Mesodermal cell (in vitro differentiated cells): ENCODE measurements at regions not wholly inside any gene's neighbourhood (a gene's known extent, or its start where the extent isn't known, plus 50 kb on each side); places are given as distances from the start of the nearest gene placed in this dataset.
A peak's percentile ranks its signal among the peaks of the same experiment; 100 is the strongest.

Source experiments
- H3K27ac ChIP-seq: 2 replicates; pipeline ENCODE4 v1.7.0; 2013; ENCODE audit warnings: mild to moderate bottlenecking, low read depth, low read length, moderate library complexity; ENCODE audit not compliant: severe bottlenecking
- H3K36me3 ChIP-seq: 2 replicates; pipeline ENCODE4 v1.7.1; 2013; ENCODE audit warnings: mild to moderate bottlenecking, low read length, moderate library complexity; ENCODE audit not compliant: control insufficient read depth, insufficient read depth
- H3K4me1 ChIP-seq: one replicate; pipeline ENCODE4 v1.7.1; 2013; ENCODE audit warnings: mild to moderate bottlenecking, low read length; ENCODE audit not compliant: insufficient read depth, control insufficient read depth, poor library complexity, severe bottlenecking
- H3K4me3 ChIP-seq: 2 replicates; pipeline ENCODE4 v1.7.0; 2013; ENCODE audit warnings: low read length, control low read depth, mild to moderate bottlenecking; ENCODE audit not compliant: insufficient read depth, poor library complexity, severe bottlenecking; ENCODE audit errors: extremely low read depth
- H3K9me3 ChIP-seq: 2 replicates; pipeline ENCODE4 v1.7.1; 2013; ENCODE audit warnings: mild to moderate bottlenecking, low read length, moderate library complexity; ENCODE audit not compliant: control insufficient read depth
- WGBS, 2 experiments: methylation state at CpG; one replicate each; pipeline ENCODE4 v1.1.5; 2013; ENCODE audit warnings: missing lambda C conversion rate in 2 of 2; ENCODE audit not compliant: insufficient coverage in 2 of 2; 5-methylcytosine and 5-hydroxymethylcytosine counted together

DNA sequence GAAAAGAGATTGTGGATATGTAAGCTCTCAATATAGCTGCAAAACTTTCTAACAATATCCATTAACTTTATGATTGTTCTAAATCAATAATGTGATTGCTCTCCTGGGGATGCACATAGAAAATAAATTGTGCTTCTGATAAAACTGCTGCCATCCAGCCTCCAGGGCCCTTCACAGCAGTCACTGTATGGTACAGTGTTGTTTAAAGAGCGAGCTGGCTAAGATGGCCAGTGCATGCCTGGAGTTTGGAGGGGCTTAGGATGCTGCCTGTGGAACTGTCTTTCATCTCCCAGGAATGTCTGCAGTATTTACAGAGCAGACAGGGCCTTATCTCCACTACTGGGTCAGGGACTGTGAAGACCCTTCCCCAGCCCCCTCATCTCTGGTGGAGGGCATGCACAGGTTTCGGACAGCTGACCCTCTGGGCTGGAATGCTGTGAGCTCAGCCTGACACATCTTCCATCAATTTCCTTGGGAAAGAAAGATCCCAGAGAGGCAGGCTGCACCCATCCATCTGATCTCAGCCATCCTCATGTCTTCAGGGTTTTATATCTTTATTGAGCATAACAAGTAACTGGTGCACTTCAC, 137.0 kb downstream of the PLPP3 start:
- 50 to 64% methylated on average over 1 of the region's 2 CpGs for WGBS, 2 experiments
- peak overlapping the region; percentile 2 for H3K27ac ChIP-seq

DNA sequence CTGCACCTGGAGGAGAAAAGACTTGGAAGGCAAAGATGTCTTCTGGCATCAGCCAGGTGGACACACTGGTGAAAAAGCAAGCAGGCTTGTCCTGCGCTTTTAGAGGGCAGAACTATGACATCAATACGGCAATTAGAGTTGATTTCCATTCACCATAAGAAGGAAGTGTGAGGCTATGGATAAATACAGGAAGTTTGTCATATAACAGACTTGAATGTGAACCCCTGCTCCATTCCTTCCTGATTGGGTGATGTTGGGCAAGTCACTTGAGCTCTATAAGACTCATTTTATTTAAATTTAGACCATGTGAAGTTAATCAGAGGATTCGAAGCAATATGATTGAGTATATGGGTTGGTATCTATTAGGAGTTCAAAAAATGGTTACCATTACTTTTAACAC, 137.8 kb downstream of the PLPP3 start:
- WGBS, 2 experiments = 100% methylated on average over 1 of the region's 3 CpGs; no CpG with 5 or more reads in 1 of the 2 experiments
- Histone ChIP-seq H3K4me1 (peaks cover 51% of the 10 kb centered on the region), H3K27ac (no peak overlapping the region), H3K4me3 (no peak overlapping the region), H3K9me3 (no peaks in the 10 kb centered on the region), H3K36me3 (no peaks in the 10 kb centered on the region)

More for the DNA sequence above, 137.0 kb downstream of the PLPP3 start:
- Histone ChIP-seq H3K9me3 (no peaks in the 10 kb centered on the region), H3K4me1 (peaks cover 43% of the 10 kb centered on the region), H3K36me3 (no peaks in the 10 kb centered on the region), H3K4me3 (no peak overlapping the region)

DNA sequence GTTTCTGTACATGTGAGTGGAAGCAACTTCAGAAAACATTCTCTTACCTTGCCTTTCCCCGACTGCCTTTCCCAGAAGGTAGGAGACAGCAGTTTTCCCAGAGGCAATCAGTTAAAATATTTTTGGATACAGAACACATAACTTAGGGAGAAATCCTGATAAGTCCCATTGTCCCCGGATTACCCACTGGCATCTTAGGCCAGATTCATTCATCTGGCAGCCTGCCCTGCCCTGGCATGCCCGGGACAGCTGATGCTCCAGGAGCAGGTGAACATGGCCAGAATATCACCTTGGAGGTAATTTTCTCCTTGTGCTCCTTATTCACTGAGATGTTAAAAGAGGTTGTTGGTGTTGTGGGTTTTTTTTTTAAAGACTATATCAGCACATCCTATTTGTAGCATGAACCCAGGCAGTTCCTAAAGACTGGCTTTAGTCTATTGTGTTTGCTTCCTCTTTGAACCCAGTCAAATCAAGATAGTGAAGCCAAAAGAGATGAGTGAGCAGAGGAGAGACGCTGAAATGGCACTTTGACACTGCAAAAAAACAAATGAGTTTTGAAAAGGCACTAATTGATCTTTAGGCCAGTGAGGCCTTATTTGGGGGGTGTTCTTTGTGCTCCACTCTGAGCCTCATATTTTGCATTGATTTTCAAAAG, 139.6 kb downstream of the PLPP3 start:
- Histone ChIP-seq H3K4me3 (no peak overlapping the region), H3K4me1 (peaks cover 61% of the 10 kb centered on the region), H3K36me3 (no peaks in the 10 kb centered on the region), H3K9me3 (no peaks in the 10 kb centered on the region), H3K27ac (no peak overlapping the region)
- 41 to 52% methylated on average over 2 to 3 of the region's 4 CpGs for WGBS, 2 experiments

DNA sequence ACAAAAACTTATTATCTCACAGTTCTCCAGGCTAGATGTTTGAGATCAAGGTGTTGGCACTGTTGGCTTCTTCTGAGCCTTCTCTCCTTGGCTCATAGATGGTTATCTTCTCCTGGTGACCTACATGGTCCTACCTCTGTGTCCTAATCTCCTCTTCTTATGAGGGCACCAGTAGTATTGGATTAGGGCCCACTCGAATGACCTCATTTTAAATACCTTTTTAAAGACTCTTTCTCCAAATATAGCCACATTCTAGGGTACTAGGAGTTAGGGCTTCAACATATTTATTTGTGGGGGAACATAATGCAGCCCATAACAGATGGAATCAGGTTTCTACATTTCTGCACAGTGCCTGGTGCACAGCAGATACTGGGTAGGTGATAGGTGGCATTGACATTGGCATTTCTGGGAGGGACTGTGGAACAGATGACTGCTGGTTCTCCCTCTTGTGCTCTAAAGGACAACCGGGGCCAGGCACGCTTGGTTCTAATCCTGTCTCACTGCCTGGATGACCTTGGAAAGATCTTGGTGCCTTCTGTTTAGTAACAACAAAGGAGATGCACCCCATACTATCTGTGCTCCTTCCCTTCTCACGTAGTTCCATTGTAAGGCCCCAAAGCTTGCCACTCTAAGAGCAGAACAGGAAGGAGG, 140.3 kb downstream of the PLPP3 start:
- 80 to 85% methylated on average over 1 to 2 of the region's 4 CpGs for WGBS, 2 experiments
- H3K4me1 ChIP-seq = peaks cover 68% of the 10 kb centered on the region
- H3K36me3 ChIP-seq = no peaks in the 10 kb centered on the region
- no peak overlapping the region for H3K27ac ChIP-seq
- H3K9me3 ChIP-seq = no peaks in the 10 kb centered on the region
- H3K4me3 ChIP-seq = no peak overlapping the region

DNA sequence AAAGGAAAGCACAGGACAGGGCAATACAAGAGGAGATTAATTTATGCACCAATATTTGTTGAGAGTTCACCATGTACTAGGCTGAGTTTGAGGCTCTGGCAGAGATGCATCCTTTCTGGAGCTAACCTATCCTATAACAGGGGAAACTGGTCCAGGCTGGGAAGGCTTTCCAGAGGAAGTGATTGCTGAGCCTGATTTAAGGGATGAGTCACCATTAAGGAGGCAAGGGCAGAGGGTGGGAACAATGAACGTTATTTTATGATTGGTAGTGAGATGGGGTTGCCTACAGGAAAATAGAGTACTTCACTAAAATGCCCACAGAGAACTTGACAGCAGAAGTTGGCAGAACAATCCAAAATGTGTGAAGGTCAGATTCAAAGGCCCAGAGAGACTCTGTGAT, 141.4 kb downstream of the PLPP3 start:
- H3K9me3 ChIP-seq = no peaks in the 10 kb centered on the region
- H3K36me3 ChIP-seq = no peaks in the 10 kb centered on the region
- no peak overlapping the region for H3K4me3 ChIP-seq
- peaks cover 77% of the 10 kb centered on the region for H3K4me1 ChIP-seq
- WGBS, 2 experiments = 60 to 71% methylated on average over 1 of the region's 1 CpG
- no peak overlapping the region for H3K27ac ChIP-seq

DNA sequence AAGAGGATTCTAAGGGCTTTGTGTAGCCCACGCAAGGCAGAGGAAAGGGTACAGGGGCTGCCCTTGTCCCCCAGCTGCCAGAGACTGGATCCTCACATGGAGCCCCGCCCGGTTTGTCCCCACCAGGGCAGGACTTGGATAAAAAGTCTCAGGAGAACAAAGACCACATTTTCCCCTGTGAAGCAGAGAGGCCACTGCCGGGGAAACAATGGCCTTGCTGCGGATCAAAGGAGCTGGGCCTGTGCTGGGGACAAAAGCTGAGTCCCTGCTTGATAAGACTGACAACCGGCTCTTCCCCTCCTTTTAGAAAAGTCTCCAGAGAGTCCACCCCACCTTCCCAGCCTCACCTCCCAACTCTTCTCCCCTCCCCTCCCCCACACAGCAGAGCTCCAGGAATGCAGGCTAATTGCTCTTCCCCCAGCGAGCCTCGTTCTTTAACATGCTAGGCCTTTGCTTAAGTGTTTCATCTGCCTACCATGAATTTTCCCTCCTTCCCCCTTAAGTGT, 142.4 kb downstream of the PLPP3 start:
- no peaks in the 10 kb centered on the region for H3K9me3 ChIP-seq
- H3K36me3 ChIP-seq = no peaks in the 10 kb centered on the region
- 4% methylated on average over 7 to 8 of the region's 8 CpGs for WGBS, 2 experiments
- H3K4me1 ChIP-seq = peaks cover 68% of the 10 kb centered on the region
- peak overlapping the region; percentile 85 for H3K27ac ChIP-seq
- no peak overlapping the region for H3K4me3 ChIP-seq

DNA sequence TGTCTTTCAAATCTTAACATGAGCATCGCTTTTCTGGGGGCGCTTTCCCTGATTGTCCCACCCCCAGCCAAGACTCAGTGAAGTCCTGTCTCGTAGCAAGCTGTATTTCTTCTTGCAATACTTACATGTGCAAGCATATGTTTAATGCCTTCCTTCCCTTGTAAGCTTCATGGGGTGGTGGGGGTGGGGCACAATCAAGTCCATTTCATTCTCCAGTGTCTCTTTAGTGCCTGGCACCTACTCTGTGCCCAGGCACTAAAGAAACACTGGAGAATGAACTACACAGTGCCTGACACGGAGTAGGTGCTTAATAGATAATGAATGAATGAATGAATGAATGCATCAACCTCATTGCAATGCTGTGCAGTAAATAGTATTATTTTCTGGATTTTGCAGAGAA, 143.1 kb downstream of the PLPP3 start:
- no peaks in the 10 kb centered on the region for H3K36me3 ChIP-seq
- 56 to 58% methylated on average over 3 to 4 of the region's 4 CpGs for WGBS, 2 experiments
- no peaks in the 10 kb centered on the region for H3K9me3 ChIP-seq
- H3K4me1 ChIP-seq = peaks cover 62% of the 10 kb centered on the region
- no peak overlapping the region for H3K4me3 ChIP-seq
- H3K27ac ChIP-seq = peak overlapping the region; percentile 85

DNA sequence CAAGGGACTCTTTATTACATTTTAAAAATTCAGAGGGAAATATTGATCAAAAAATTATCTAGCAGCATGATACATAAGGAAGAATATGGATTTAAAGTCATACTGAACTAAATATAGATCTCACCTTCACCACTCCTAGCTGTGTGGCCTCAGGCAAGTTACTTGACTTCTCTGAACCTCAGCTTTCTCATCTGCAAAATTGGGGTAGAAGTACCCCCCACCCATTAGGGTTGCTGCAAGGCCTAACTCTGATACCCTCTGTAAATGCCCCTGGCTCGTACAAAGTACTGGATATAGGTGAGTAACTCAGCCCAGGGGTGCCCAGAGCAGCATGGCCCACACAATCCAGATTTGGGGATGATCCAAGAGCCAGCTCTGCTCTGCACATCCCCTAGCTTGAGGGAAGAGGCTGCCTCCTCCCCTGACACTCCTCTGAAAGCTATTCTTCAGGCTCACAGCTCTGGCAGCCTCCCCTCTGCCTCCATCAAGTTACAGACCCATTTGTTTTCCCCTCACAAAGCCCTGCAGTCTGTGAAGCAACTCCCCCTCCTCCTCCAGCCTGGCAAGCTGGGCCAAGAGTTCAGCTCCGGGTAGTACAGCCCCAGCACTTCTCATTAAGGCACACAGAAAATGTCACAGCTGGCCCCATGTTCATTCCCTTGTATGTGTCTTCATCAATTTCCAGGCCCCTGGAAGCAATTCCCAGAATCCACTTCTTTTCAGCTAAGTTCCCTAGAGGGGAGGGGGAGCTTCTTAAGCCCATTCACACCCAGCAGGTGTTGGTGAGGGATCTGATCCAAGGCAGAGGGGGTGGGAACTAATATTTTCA, 143.7 kb downstream of the PLPP3 start:
- H3K4me1 ChIP-seq = peaks cover 62% of the 10 kb centered on the region
- no peaks in the 10 kb centered on the region for H3K9me3 ChIP-seq
- no peaks in the 10 kb centered on the region for H3K36me3 ChIP-seq
- no peak overlapping the region for H3K4me3 ChIP-seq
- 42 to 100% methylated on average over 1 to 2 of the region's 2 CpGs for WGBS, 2 experiments
- H3K27ac ChIP-seq = peak overlapping the region; percentile 60

DNA sequence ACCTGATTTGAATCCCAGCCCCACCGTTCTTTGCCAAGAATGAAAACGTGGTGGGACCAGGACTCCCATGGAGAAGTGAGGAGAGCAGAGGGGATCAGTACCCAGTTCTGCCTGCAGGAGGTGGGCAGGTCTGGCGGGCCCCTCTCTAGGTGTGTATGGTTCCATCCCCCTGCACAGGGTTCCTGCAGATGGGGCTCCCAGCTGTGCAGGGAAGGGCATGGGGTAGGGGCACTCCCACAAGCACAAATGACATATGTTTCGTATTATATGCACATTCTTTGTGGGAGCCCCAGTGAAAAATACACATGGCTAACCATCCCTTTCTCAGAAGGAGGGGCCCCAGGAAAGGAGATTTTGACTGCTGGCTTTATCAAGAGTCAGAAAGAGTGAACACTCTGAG, 144.6 kb downstream of the PLPP3 start:
- H3K36me3 ChIP-seq = no peaks in the 10 kb centered on the region
- 57 to 66% methylated on average over 2 of the region's 4 CpGs for WGBS, 2 experiments
- H3K4me1 ChIP-seq = peaks cover 64% of the 10 kb centered on the region
- H3K27ac ChIP-seq = no peak overlapping the region
- H3K4me3 ChIP-seq = no peak overlapping the region
- no peaks in the 10 kb centered on the region for H3K9me3 ChIP-seq

DNA sequence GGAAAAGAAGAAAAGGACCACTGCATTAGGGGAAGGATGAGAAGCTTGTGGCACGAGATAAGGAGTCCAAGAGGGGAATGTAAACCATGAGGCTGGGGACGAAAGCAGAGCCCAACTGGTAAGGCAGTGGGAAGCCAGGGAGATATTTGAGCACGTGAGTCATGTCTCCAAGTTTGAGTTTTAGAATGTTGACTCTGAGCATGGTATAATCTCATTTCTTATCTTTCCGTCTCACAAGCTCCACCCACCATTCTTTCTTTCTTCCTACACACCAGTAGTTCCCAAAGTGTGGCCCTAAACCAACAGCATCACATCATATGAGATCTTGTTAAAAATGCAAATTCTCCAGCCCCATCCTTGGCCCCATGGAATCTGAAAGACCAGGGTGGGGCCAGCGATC, 145.3 kb downstream of the PLPP3 start:
- 79 to 85% methylated on average over 3 to 4 of the region's 5 CpGs for WGBS, 2 experiments
- no peak overlapping the region for H3K4me3 ChIP-seq
- H3K27ac ChIP-seq = no peak overlapping the region
- H3K4me1 ChIP-seq = peaks cover 61% of the 10 kb centered on the region
- no peaks in the 10 kb centered on the region for H3K36me3 ChIP-seq
- no peaks in the 10 kb centered on the region for H3K9me3 ChIP-seq
